ENCODE measurements at regions not wholly inside any gene's neighbourhood (a gene's known extent, or its start where the extent isn't known, plus 50 kb on each side); places are given as distances from the start of the nearest gene placed in this dataset.

DNA sequence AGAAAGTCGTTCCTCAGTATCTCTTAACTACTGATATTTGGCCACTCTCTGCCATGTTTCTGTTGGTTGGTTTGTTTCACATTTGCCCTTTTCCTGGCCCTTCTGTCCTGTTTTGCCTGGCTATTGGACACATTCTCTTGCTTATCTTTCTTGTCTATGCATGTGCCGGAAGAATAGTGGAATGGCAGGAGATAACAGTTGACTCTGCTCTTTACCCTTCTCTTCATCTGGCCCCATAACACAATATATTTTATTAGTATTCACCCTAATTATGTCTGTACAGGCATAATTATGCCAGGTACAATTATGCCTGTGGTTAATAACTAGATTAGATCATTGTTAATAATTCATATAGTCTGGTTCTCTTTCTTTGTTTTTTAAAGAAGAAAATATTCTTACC is 243.5 kb upstream of the LMO3 start:
- no peak for TF ChIP-seq HNRNPLL (IDR thresholded peaks at IDR 0.05; ENCODE audit: low read depth, low read length, poor library complexity, severe bottlenecking)
- TF ChIP-seq SPI1 (IDR thresholded peaks at IDR 0.05; ENCODE audit: borderline replicate concordance, low read depth, low read length): no peak
- no peak for TF ChIP-seq SMAD3 (CRISPR knock-in tag; conservative IDR thresholded peaks at IDR 0.05)
- TF ChIP-seq, protein P1, sequence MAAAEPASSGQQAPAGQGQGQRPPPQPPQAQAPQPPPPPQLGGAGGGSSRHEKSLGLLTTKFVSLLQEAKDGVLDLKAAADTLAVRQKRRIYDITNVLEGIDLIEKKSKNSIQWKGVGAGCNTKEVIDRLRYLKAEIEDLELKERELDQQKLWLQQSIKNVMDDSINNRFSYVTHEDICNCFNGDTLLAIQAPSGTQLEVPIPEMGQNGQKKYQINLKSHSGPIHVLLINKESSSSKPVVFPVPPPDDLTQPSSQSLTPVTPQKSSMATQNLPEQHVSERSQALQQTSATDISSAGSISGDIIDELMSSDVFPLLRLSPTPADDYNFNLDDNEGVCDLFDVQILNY (CRISPR knock-in tag; IDR thresholded peaks at IDR 0.05): no peak
- no peak for TF ChIP-seq ZKSCAN1 (IDR thresholded peaks at IDR 0.05; ENCODE audit: low read depth, low read length)
- TF ChIP-seq YBX1 (IDR thresholded peaks at IDR 0.05): no peak

Data from K562 (cell line).